Progenitor cell of endocrine pancreas (in vitro differentiated cells): ENCODE measurements at regions not wholly inside any gene's neighbourhood (a gene's known extent, or its start where the extent isn't known, plus 50 kb on each side); places are given as distances from the start of the nearest gene placed in this dataset.

Experiments used
- DNase-seq: peaks from one replicate; pipeline ENCODE4 v3.0.0; 2021; ENCODE audit warnings: low spot score; ENCODE audit not compliant: unreplicated experiment
- H3K27ac Mint-ChIP-seq: 2 replicates; pipeline ENCODE4 v1.8.0; 2021; ENCODE audit warnings: mild to moderate bottlenecking, moderate library complexity, mixed read lengths
- H3K27me3 Mint-ChIP-seq: 2 replicates; pipeline ENCODE4 v1.8.0; 2021; ENCODE audit warnings: mixed read lengths
- H3K36me3 Mint-ChIP-seq: 2 replicates; pipeline ENCODE4 v1.8.0; 2022; ENCODE audit warnings: mixed read lengths; ENCODE audit not compliant: insufficient read depth
- H3K4me1 Mint-ChIP-seq: 2 replicates; pipeline ENCODE4 v1.8.0; 2021; ENCODE audit warnings: low read depth, mixed read lengths
- H3K4me3 Mint-ChIP-seq: 2 replicates; pipeline ENCODE4 v1.8.0; 2021; ENCODE audit warnings: low read depth, mild to moderate bottlenecking, moderate library complexity, mixed read lengths
- H3K9me3 Mint-ChIP-seq: 2 replicates; pipeline ENCODE4 v1.8.0; 2021; ENCODE audit warnings: low read depth, mixed read lengths
- TF ChIP-seq, protein P1 (sequence below): fragments of 200-600 bp; sonication (generic); IDR thresholded peaks from one replicate; pipeline ENCODE4 v1.5.0; 2021; ENCODE audit warnings: antibody characterized with exemption, mild to moderate bottlenecking; ENCODE audit not compliant: unreplicated experiment

DNA sequence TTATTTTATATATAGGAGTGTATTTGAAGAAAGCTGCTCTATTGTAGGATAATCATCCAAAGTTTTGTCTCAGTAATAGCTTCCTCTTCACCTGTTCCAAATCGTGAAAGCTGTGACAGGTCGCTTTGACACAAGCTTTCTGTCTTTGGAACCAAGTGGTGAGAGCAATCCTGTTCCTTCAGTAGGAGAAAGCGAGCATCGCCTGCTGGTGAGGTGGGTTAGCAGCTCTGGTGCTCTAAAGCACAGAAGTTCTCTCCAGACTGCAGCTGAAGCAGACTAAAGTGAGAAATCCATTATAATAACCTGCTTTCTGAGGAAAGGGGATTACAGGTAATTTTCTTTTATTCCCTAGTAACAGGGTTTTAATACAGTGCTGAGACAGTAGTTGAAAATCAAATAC is 803.8 kb downstream of the ADGRL2 start:
- TF ChIP-seq, protein P1, sequence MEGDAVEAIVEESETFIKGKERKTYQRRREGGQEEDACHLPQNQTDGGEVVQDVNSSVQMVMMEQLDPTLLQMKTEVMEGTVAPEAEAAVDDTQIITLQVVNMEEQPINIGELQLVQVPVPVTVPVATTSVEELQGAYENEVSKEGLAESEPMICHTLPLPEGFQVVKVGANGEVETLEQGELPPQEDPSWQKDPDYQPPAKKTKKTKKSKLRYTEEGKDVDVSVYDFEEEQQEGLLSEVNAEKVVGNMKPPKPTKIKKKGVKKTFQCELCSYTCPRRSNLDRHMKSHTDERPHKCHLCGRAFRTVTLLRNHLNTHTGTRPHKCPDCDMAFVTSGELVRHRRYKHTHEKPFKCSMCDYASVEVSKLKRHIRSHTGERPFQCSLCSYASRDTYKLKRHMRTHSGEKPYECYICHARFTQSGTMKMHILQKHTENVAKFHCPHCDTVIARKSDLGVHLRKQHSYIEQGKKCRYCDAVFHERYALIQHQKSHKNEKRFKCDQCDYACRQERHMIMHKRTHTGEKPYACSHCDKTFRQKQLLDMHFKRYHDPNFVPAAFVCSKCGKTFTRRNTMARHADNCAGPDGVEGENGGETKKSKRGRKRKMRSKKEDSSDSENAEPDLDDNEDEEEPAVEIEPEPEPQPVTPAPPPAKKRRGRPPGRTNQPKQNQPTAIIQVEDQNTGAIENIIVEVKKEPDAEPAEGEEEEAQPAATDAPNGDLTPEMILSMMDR = peak; percentile 42
- no peaks in the 10 kb centered on the region for H3K9me3 Mint-ChIP-seq
- H3K27me3 Mint-ChIP-seq = no peaks in the 10 kb centered on the region
- H3K4me1 Mint-ChIP-seq = peaks cover 6% of the 10 kb centered on the region
- H3K36me3 Mint-ChIP-seq = no peaks in the 10 kb centered on the region
- no peak overlapping the region for H3K27ac Mint-ChIP-seq
- no peak overlapping the region for H3K4me3 Mint-ChIP-seq
- no peak for DNase-seq

DNA sequence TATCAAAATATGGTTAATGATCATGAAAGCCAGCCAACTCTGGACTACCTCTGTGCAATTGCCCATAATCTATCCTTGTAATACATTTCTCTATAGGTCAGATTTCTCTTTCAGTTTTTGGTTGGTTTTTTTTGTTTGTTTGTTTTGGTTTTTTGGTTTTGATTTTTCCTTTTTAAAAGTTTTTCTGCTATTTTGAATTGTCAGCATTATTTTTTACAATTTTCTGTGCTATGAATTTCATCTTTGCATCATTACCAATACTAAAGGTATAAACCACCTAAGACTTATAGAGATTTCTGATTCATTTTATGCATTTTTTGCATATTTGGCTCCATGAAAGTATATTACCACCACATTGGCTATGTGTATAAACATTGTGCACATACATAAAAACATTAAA is 799.6 kb downstream of the ADGRL2 start:
- Mint-ChIP-seq H3K4me3 (no peak overlapping the region), H3K27ac (no peak overlapping the region), H3K9me3 (no peaks in the 10 kb centered on the region), H3K4me1 (peaks cover 1% of the 10 kb centered on the region), H3K27me3 (no peaks in the 10 kb centered on the region), H3K36me3 (no peaks in the 10 kb centered on the region)
- TF ChIP-seq, protein P1 = no peak
- DNase-seq = no peak

DNA sequence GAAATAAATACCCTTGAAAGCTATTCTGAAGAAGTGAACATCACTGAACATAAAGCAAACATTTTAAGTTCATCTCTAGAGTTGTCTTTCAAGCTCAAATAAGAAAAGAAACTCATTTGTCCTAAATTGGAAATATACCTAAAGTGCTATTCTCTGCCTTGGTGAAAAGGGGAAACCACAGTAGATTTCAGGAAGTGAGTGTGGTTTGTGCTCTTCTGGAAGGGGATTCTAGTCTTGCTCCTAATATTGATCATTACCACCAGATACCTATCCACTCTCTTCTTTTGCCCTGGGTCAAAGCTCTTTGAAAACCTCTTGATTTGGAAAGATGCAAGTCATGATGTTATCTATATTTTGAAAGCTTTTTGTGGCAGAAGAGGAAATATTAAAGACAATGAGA is 798.1 kb downstream of the ADGRL2 start:
- Mint-ChIP-seq H3K4me1 (no peaks in the 10 kb centered on the region), H3K27ac (no peak overlapping the region), H3K9me3 (no peaks in the 10 kb centered on the region), H3K4me3 (no peak overlapping the region), H3K27me3 (no peaks in the 10 kb centered on the region), H3K36me3 (no peaks in the 10 kb centered on the region)
- no peak for DNase-seq
- TF ChIP-seq, protein P1 = no peak

DNA sequence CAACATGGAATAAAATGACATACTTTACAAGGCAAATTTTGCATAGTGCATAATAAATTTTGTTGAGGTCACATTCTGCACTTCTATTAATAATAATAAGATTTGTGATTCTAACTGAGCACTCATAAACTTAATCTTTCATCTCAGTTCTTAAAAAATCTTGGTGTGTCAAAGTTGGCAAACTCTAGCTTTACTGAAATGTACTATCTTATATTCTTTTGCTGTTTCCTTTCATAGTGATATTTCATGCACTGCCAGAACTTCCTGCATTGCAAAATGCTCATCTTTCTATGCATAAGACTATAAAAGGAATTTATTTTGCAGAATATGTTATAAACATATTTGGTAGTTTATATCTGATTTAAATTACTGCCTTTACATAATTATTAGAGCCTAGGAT is 797.6 kb downstream of the ADGRL2 start:
- H3K27ac Mint-ChIP-seq = no peak overlapping the region
- no peak for DNase-seq
- no peaks in the 10 kb centered on the region for H3K27me3 Mint-ChIP-seq

DNA sequence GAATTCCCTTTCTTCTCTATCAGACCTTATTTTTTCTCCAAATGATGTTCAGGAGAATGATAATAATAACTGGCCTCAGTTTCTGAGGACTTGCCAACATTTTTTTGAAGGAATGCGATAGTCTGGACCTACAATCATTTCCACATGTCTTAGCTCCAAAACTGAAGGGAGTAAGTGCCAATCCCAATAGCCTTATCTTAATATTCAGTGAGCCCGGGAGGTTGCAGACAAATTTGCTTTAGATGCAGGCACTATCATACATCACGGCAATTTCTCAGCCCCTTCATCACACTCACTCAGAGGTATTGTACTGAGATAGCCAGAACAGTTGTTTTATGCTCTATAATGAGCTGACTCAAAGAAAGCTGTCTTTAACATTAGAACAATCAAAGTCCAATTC is 796.9 kb downstream of the ADGRL2 start:
- Mint-ChIP-seq H3K4me3 (no peak overlapping the region), H3K27ac (no peak overlapping the region), H3K27me3 (no peaks in the 10 kb centered on the region), H3K4me1 (no peaks in the 10 kb centered on the region), H3K9me3 (no peaks in the 10 kb centered on the region), H3K36me3 (no peaks in the 10 kb centered on the region)
- DNase-seq = no peak
- TF ChIP-seq, protein P1 = no peak

More for the DNA sequence above, 797.6 kb downstream of the ADGRL2 start:
- Mint-ChIP-seq H3K4me1 (no peaks in the 10 kb centered on the region), H3K4me3 (no peak overlapping the region), H3K36me3 (no peaks in the 10 kb centered on the region), H3K9me3 (no peaks in the 10 kb centered on the region)
- TF ChIP-seq, protein P1 = no peak
